Stimulated activated CD4-positive, alpha-beta T cell treated with anti-CD3 and anti-CD28 coated beads, Interleukin-15, amount 100 ng/mL, for 24 hours (primary cell): ENCODE measurements at regions not wholly inside any gene's neighbourhood (a gene's known extent, or its start where the extent isn't known, plus 50 kb on each side); places are given as distances from the start of the nearest gene placed in this dataset.
"Not testable (repeated sequence)": the region's sequence is repeated elsewhere in the genome, so short reads cannot be mapped to it uniquely, and the experiment has no call there.

Experiments used
- DNase-seq: peaks from one replicate; pipeline ENCODE4 v3.0.0-alpha.2; 2020

- no peak for DNase-seq
These were observed 844.3 kb upstream of the TENM4 start for GRCh38 chr11:80284946-80285785.

- no peak for DNase-seq
These were observed 841.8 kb upstream of the TENM4 start for GRCh38 chr11:80282643-80283042.

GRCh38 chr11:80281194-80281593, 840.4 kb upstream of the TENM4 start:
- no peak for DNase-seq

DNA sequence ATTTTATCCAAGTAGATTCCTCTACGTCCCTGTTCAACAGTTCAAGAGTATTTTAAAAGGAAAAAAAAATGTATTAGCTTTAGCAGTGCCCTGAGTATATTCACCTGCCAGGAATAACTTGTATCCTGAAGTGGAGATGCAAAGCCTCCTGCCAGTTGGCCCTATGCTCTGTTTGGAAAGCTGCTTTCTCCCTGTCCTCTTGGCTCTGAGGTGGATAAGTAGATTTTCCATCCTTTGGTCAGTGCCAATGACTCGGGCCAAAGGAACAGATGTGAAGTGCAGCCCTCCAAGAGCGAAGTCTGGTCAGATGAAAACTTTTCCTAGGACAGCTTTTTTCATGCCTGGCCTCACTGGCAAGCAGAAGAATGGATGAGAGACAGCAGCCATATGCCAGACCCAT, 839.9 kb upstream of the TENM4 start:
- DNase-seq, result no peak

GRCh38 chr11:80261776-80262175, 820.9 kb upstream of the TENM4 start:
- DNase-seq, result no peak

- not testable (repeated sequence) for DNase-seq
These were observed 816.6 kb upstream of the TENM4 start for GRCh38 chr11:80257319-80258015.

- no peak for DNase-seq
These were observed 814.2 kb upstream of the TENM4 start for GRCh38 chr11:80255021-80255420.

- DNase-seq, result no peak
These were observed 800.9 kb upstream of the TENM4 start for GRCh38 chr11:80241766-80242165.

GRCh38 chr11:80240245-80240644, 799.4 kb upstream of the TENM4 start:
- no peak for DNase-seq

DNA sequence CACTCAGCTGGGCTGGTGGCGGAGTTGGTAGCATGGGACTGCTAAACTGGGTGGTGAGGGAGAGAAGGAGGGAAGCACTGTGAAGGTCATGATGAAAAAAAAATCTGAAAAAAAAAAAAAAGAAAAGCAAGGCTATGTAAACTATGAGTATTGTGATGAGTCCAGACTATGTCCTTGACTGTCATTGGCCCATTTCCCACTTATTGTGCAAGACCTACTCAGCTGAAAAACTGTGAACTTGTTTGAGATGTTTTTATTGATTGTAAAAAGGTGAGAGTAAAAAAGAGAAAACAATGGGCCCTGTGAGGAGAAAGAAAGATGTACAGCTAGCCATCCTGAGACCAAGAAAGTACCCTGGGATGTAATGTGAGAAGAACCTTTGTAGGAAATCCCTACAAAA, 798.4 kb upstream of the TENM4 start:
- no peak for DNase-seq

DNA sequence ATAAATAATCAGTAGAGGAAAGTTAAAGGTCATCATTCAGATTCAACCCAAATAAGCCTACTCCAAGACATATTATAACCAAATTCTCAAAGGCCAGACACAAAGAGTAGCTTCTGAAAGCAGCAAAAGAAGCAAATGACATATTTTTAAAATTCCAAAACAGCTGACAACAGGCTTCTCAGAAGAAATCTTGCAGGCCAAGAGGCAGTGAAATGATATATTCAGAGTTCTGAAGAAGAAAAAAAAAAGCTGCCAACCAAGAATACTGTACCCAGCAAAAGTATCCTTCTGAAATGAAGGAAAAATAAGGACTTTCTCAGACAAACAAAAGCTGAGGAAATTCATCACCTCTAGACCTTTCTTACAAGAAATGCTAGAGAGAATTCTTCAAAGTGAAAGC, 787.1 kb upstream of the TENM4 start:
- DNase-seq, result no peak

GRCh38 chr11:80214413-80214812, 773.6 kb upstream of the TENM4 start:
- no peak for DNase-seq

- DNase-seq, result no peak
These were observed 770.8 kb upstream of the TENM4 start for GRCh38 chr11:80211673-80212072.

GRCh38 chr11:80204021-80204420, 763.2 kb upstream of the TENM4 start:
- no peak for DNase-seq

- DNase-seq, result no peak
These were observed 756.2 kb upstream of the TENM4 start for GRCh38 chr11:80196932-80197554.

GRCh38 chr11:80196041-80196440, 755.2 kb upstream of the TENM4 start:
- DNase-seq, result no peak

GRCh38 chr11:80194625-80195024, 753.8 kb upstream of the TENM4 start:
- DNase-seq, result no peak

DNA sequence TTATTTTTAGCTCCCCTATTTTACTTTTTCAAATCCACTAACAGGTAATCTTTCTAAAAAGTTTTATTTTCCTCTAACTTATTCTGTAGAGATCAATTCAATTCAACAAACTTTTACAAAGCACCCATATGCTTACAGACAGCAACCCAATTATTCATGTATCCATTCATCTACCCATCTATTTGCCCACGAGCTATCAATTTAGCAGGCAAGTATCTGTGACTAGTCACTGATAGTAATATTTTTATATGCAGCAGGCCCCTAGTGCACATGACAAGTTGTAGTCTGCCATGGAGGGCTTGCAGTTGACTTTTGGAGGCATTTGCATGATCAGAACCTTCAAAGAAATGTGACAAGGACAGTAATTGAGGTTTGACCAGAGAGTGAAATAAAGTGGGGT, 753.2 kb upstream of the TENM4 start:
- no peak for DNase-seq

GRCh38 chr11:80188076-80188627, 747.3 kb upstream of the TENM4 start:
- no peak for DNase-seq

- no peak for DNase-seq
These were observed 745.9 kb upstream of the TENM4 start for GRCh38 chr11:80186692-80187091.

DNA sequence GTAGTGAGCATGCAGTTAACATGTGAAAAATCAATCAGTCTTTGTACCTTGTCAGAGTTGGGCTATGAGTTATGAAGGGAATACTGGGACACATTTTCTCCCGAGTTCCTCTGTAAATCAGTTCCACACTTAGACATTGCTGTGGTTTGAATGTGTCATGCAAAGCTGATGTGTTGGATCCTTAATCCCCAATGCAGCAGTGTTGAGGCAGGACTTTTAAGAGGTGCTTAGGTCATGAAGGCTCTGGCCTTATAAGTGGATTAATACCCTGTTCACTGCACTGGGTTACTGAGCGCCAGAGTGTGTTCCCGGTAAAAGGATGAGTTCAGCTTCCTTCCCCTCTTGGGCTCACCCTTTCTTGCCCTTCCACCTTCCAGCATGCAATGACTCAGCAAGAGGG, 742.1 kb upstream of the TENM4 start:
- no peak for DNase-seq

- DNase-seq, result no peak
These were observed 732.7 kb upstream of the TENM4 start for GRCh38 chr11:80173371-80174136.

DNA sequence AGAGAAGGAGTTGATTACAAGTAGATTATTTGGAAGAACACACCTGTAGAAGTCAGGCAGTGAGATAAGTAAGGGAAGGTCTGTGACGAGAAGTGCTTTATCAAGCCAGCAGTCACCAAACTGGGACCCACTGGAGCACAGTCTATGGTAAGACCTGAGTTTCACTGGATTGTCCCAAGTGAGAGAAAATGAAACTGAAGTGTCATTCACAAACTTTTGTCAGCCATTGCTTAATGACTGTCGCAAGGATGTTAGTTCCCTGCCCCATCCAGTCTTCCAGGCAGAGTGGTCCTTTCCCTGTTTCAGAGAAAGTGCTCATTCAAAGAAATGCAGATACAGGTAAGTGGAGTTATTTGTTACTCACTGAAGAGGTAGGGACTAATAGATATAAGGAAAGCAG, 728.0 kb upstream of the TENM4 start:
- DNase-seq, result no peak
